ENCODE measurements at regions not wholly inside any gene's neighbourhood (a gene's known extent, or its start where the extent isn't known, plus 50 kb on each side); places are given as distances from the start of the nearest gene placed in this dataset.

DNA sequence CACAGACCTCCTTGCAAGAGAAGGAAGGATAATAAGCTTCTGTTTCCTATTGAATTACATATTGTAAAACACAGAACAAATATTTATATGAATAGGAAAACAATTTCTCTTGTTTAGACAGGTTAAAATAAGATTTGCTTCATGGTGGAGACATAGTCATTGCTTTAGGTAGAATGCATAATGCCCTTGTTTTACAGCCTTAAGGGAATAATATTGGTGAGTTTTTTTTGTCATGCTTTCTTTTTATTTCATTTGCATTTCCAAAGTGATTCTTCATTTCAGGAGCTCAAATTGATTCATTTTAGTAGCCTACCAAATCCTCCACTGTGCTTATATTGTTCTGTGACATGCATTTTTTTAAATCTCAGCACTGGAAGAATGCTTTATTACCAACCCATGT is 690.7 kb downstream of the OLFM4 start:
- H2AFZ ChIP-seq (ENCODE audit: low read depth, low read length) = no peak overlapping the region
- no peak overlapping the region for H3K4me2 ChIP-seq (ENCODE audit: insufficient read depth, low read length)
- DNase-seq (no peak), ATAC-seq (ENCODE audit: insufficient read depth, low read depth) (no peak)
- H3K36me3 ChIP-seq (ENCODE audit: insufficient read depth, low read length) = no peaks in the 10 kb centered on the region
- no peaks in the 10 kb centered on the region for H3K9me3 ChIP-seq (ENCODE audit: insufficient read depth, low read length, severe bottlenecking)
- H3K9ac ChIP-seq (ENCODE audit: low read depth, low read length) = no peak overlapping the region
- no peaks in the 10 kb centered on the region for H3K79me2 ChIP-seq (ENCODE audit: insufficient read depth, low read length)
- H4K20me1 ChIP-seq (ENCODE audit: insufficient read depth, low read length) = no peaks in the 10 kb centered on the region
- no peaks in the 10 kb centered on the region for H3K27me3 ChIP-seq (ENCODE audit: insufficient read depth, low read length, poor library complexity)
- H3K27ac ChIP-seq (ENCODE audit: low read length) = no peak overlapping the region
- H3K4me1 ChIP-seq (ENCODE audit: insufficient read depth, low read length) = no peaks in the 10 kb centered on the region
- no peak for TF ChIP-seq EZH2 (IDR thresholded peaks at IDR 0.05; ENCODE audit: borderline replicate concordance, low read depth, low read length, severe bottlenecking)
- TF ChIP-seq, protein P1, sequence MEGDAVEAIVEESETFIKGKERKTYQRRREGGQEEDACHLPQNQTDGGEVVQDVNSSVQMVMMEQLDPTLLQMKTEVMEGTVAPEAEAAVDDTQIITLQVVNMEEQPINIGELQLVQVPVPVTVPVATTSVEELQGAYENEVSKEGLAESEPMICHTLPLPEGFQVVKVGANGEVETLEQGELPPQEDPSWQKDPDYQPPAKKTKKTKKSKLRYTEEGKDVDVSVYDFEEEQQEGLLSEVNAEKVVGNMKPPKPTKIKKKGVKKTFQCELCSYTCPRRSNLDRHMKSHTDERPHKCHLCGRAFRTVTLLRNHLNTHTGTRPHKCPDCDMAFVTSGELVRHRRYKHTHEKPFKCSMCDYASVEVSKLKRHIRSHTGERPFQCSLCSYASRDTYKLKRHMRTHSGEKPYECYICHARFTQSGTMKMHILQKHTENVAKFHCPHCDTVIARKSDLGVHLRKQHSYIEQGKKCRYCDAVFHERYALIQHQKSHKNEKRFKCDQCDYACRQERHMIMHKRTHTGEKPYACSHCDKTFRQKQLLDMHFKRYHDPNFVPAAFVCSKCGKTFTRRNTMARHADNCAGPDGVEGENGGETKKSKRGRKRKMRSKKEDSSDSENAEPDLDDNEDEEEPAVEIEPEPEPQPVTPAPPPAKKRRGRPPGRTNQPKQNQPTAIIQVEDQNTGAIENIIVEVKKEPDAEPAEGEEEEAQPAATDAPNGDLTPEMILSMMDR (IDR thresholded peaks at IDR 0.05; ENCODE audit: borderline replicate concordance, extremely low read depth, low read length, poor library complexity, severe bottlenecking) = no peak
- H3K4me3 ChIP-seq (ENCODE audit: low read depth in 1 of 2, low read length in 2 of 2) = no peak overlapping the region

DNA sequence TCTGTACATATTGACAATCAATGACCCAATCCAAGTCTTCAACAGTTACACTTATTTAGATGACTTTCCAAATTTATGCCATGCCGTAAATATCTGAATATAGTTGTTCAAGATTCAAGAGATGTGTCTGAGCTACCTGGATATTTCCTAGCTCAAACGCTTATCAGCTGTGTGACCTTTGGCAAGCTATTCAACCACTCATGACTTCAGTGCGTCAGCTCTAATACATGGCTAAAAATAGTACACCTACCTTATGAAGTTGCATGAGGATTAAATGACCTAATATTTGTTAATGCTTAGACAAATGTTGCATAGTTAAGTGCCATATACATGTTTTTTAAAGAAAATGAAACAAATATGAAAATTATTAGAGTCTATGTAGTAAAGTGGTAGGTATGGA is 704.1 kb downstream of the OLFM4 start:
- Histone ChIP-seq H3K36me3 (ENCODE audit: insufficient read depth, low read length) (no peaks in the 10 kb centered on the region), H2AFZ (ENCODE audit: low read depth, low read length) (no peak overlapping the region), H3K4me2 (ENCODE audit: insufficient read depth, low read length) (no peak overlapping the region), H4K20me1 (ENCODE audit: insufficient read depth, low read length) (no peaks in the 10 kb centered on the region), H3K9ac (ENCODE audit: low read depth, low read length) (no peak overlapping the region), H3K27ac (ENCODE audit: low read length) (no peak overlapping the region), H3K4me3 (ENCODE audit: low read depth in 1 of 2, low read length in 2 of 2) (no peak overlapping the region), H3K9me3 (ENCODE audit: insufficient read depth, low read length, severe bottlenecking) (no peaks in the 10 kb centered on the region), H3K4me1 (ENCODE audit: insufficient read depth, low read length) (no peaks in the 10 kb centered on the region), H3K79me2 (ENCODE audit: insufficient read depth, low read length) (no peaks in the 10 kb centered on the region), H3K27me3 (ENCODE audit: insufficient read depth, low read length, poor library complexity) (no peaks in the 10 kb centered on the region)
- no peak for DNase-seq
- no peak for ATAC-seq (ENCODE audit: insufficient read depth, low read depth)
- TF ChIP-seq, protein P1 (IDR thresholded peaks at IDR 0.05; ENCODE audit: borderline replicate concordance, extremely low read depth, low read length, poor library complexity, severe bottlenecking) = no peak
- TF ChIP-seq EZH2 (IDR thresholded peaks at IDR 0.05; ENCODE audit: borderline replicate concordance, low read depth, low read length, severe bottlenecking) = no peak

DNA sequence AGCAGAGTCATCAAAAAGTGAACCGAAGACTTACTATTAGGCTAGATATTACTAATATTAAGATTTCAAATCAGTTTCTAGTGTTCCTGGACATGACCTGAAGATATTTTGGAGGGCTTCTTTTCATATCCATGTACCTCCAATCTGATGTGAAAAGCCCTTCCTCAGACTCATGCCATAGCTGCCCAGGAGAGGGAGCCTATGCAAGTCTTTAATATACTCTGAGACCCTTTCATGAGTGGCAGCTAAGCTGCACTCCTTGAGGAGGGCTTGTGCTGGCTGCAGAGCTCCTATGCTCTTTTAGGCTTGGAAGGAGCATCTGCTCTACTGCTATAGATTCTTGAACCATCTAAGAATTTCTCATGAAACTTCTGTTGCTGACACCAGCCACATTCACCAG is 715.3 kb downstream of the OLFM4 start:
- H3K4me1 ChIP-seq (ENCODE audit: insufficient read depth, low read length) = no peaks in the 10 kb centered on the region
- no peaks in the 10 kb centered on the region for H4K20me1 ChIP-seq (ENCODE audit: insufficient read depth, low read length)
- H3K27ac ChIP-seq (ENCODE audit: low read length) = no peak overlapping the region
- no peak for TF ChIP-seq EZH2 (IDR thresholded peaks at IDR 0.05; ENCODE audit: borderline replicate concordance, low read depth, low read length, severe bottlenecking)
- TF ChIP-seq, protein P1 (IDR thresholded peaks at IDR 0.05; ENCODE audit: borderline replicate concordance, extremely low read depth, low read length, poor library complexity, severe bottlenecking) = no peak
- no peaks in the 10 kb centered on the region for H3K36me3 ChIP-seq (ENCODE audit: insufficient read depth, low read length)
- H2AFZ ChIP-seq (ENCODE audit: low read depth, low read length) = no peak overlapping the region
- H3K4me3 ChIP-seq (ENCODE audit: low read depth in 1 of 2, low read length in 2 of 2) = no peak overlapping the region
- no peak overlapping the region for H3K4me2 ChIP-seq (ENCODE audit: insufficient read depth, low read length)
- H3K79me2 ChIP-seq (ENCODE audit: insufficient read depth, low read length) = no peaks in the 10 kb centered on the region
- ATAC-seq (ENCODE audit: insufficient read depth, low read depth) (no peak), DNase-seq (no peak)
- no peak overlapping the region for H3K9ac ChIP-seq (ENCODE audit: low read depth, low read length)
- H3K9me3 ChIP-seq (ENCODE audit: insufficient read depth, low read length, severe bottlenecking) = no peaks in the 10 kb centered on the region
- H3K27me3 ChIP-seq (ENCODE audit: insufficient read depth, low read length, poor library complexity) = no peaks in the 10 kb centered on the region

DNA sequence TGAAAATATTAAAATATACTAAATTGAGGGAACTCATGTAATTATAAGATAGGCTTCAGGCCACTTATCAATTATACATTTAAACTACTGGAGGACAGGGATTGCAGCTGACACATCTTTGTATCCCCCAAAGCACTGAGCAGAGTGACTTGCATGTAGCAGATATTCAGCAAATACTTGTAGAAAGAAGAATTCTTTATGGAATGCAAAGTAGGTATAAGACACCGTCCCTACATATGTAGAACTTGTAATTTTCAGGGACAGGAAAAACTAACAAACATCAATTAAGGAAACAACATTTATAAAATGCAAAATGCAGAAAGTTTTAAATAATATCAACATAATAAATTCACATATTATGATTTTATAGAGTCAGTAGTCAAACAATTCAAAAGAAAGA is 719.2 kb downstream of the OLFM4 start:
- TF ChIP-seq EZH2 (IDR thresholded peaks at IDR 0.05; ENCODE audit: borderline replicate concordance, low read depth, low read length, severe bottlenecking) = no peak
- TF ChIP-seq, protein P1 (IDR thresholded peaks at IDR 0.05; ENCODE audit: borderline replicate concordance, extremely low read depth, low read length, poor library complexity, severe bottlenecking) = no peak
- no peak for ATAC-seq (ENCODE audit: insufficient read depth, low read depth)
- H3K27me3 ChIP-seq (ENCODE audit: insufficient read depth, low read length, poor library complexity) = no peaks in the 10 kb centered on the region
- no peak for DNase-seq
- H3K27ac ChIP-seq (ENCODE audit: low read length) = no peak overlapping the region
- no peaks in the 10 kb centered on the region for H3K9me3 ChIP-seq (ENCODE audit: insufficient read depth, low read length, severe bottlenecking)
- H3K4me3 ChIP-seq (ENCODE audit: low read depth in 1 of 2, low read length in 2 of 2) = no peak overlapping the region
- no peaks in the 10 kb centered on the region for H3K36me3 ChIP-seq (ENCODE audit: insufficient read depth, low read length)
- no peak overlapping the region for H3K4me2 ChIP-seq (ENCODE audit: insufficient read depth, low read length)
- H3K9ac ChIP-seq (ENCODE audit: low read depth, low read length) = no peak overlapping the region
- no peaks in the 10 kb centered on the region for H3K79me2 ChIP-seq (ENCODE audit: insufficient read depth, low read length)
- no peaks in the 10 kb centered on the region for H3K4me1 ChIP-seq (ENCODE audit: insufficient read depth, low read length)
- no peak overlapping the region for H2AFZ ChIP-seq (ENCODE audit: low read depth, low read length)
- no peaks in the 10 kb centered on the region for H4K20me1 ChIP-seq (ENCODE audit: insufficient read depth, low read length)
